HG03457 (cell line): ENCODE measurements at regions not wholly inside any gene's neighbourhood (a gene's known extent, or its start where the extent isn't known, plus 50 kb on each side); places are given as distances from the start of the nearest gene placed in this dataset.

Experiments used
- ATAC-seq: cut with Tn5 transposase; IDR thresholded peaks from one replicate; pipeline ENCODE4 v1.9.1; 2021; ENCODE audit warnings: moderate number of reproducible peaks; ENCODE audit not compliant: unreplicated experiment

GRCh38 chr10:131781791-131782190 is 119.0 kb upstream of the PPP2R2D start:
- ATAC-seq, result no peak

GRCh38 chr10:131784363-131785120 is 116.3 kb upstream of the PPP2R2D start:
- no peak for ATAC-seq

- ATAC-seq, result no peak
Observed at GRCh38 chr10:131785121-131785460, 115.7 kb upstream of the PPP2R2D start.

GRCh38 chr10:131786756-131787605 is 113.8 kb upstream of the PPP2R2D start:
- ATAC-seq, result no peak

GRCh38 chr10:131787961-131788360 is 112.8 kb upstream of the PPP2R2D start:
- no peak for ATAC-seq

GRCh38 chr10:131788386-131788785 is 112.4 kb upstream of the PPP2R2D start:
- ATAC-seq, result no peak

GRCh38 chr10:131789516-131789915 is 111.3 kb upstream of the PPP2R2D start:
- no peak for ATAC-seq

GRCh38 chr10:131790021-131790420 is 110.8 kb upstream of the PPP2R2D start:
- ATAC-seq, result no peak

- ATAC-seq, result no peak
Observed at GRCh38 chr10:131792011-131792651, 108.7 kb upstream of the PPP2R2D start.

- ATAC-seq, result no peak
Observed at GRCh38 chr10:131792809-131793208, 108.0 kb upstream of the PPP2R2D start.

GRCh38 chr10:131795761-131796160 is 105.0 kb upstream of the PPP2R2D start:
- ATAC-seq, result no peak

GRCh38 chr10:131797626-131798025 is 103.2 kb upstream of the PPP2R2D start:
- no peak for ATAC-seq

- no peak for ATAC-seq
Observed at GRCh38 chr10:131799429-131799828, 101.4 kb upstream of the PPP2R2D start.

GRCh38 chr10:131802156-131802915 is 98.5 kb upstream of the PPP2R2D start:
- ATAC-seq, result no peak

- ATAC-seq, result no peak
Observed at GRCh38 chr10:131802996-131803395, 97.8 kb upstream of the PPP2R2D start.

GRCh38 chr10:131803860-131804425 is 96.9 kb upstream of the PPP2R2D start:
- ATAC-seq, result no peak

- ATAC-seq, result no peak
Observed at GRCh38 chr10:131804551-131805295, 96.1 kb upstream of the PPP2R2D start.

GRCh38 chr10:131805696-131806095 is 95.1 kb upstream of the PPP2R2D start:
- no peak for ATAC-seq

- no peak for ATAC-seq
Observed at GRCh38 chr10:131806146-131806545, 94.7 kb upstream of the PPP2R2D start.
